GM13977 (cell line): ENCODE measurements at regions not wholly inside any gene's neighbourhood (a gene's known extent, or its start where the extent isn't known, plus 50 kb on each side); places are given as distances from the start of the nearest gene placed in this dataset.

Experiments
- DNase-seq: peaks from one replicate; pipeline ENCODE4 v3.0.0; 2012; ENCODE audit warnings: low spot score
- in situ Hi-C: fragments of 300-500 bp; cut with MboI; formaldehyde crosslinking; loops from one replicate; pipeline ENCODE4 v1.12.0; 2022; ENCODE audit warnings: low sequenced_read_pairs, low pct_unique_long_range_greater_than_20kb, mixed read lengths, inconsistent platforms; ENCODE audit not compliant: unreplicated experiment
- TF ChIP-seq, protein P1 (sequence below): IDR thresholded peaks from 2 replicates; pipeline ENCODE4 v1.5.1; 2012; ENCODE audit warnings: mild to moderate bottlenecking, control low read depth; ENCODE audit not compliant: insufficient read depth; ENCODE audit errors: extremely low read depth, missing control alignments

DNA sequence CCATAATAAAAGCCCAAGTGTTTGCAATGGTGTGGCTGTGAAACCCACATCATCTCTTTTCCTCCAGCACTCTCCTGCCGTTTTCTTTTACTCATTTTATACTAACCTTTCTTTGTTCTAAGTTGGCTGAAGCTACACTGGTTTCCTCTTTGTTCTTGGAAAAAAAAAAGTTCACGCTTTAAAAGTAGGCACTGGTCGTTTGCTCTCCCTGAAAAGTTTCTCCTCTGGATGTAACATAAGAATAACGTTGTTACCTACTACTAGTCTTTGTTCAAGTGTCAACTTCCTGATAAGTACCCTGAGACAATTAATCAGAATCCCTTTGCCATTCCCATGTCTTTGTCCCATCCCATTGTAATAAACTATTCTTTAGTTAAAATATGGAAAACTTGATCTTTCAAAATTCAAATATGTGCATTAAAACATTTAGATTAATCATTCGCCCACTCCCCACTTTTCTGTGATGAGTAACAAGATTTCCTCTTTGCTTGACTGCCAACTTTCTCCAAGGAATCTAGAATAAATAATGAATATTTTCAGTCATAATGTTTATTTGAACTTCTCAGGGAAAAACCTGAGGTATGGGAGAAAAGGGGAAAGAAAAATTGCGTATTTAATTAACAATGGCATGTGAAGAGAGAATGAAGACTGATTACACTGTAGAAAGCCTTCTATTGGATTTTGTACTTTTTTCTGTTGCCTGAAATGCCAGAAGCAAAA is 454.3 kb upstream of the CTNND2 start:
- DNase-seq = no peak
- TF ChIP-seq, protein P1, sequence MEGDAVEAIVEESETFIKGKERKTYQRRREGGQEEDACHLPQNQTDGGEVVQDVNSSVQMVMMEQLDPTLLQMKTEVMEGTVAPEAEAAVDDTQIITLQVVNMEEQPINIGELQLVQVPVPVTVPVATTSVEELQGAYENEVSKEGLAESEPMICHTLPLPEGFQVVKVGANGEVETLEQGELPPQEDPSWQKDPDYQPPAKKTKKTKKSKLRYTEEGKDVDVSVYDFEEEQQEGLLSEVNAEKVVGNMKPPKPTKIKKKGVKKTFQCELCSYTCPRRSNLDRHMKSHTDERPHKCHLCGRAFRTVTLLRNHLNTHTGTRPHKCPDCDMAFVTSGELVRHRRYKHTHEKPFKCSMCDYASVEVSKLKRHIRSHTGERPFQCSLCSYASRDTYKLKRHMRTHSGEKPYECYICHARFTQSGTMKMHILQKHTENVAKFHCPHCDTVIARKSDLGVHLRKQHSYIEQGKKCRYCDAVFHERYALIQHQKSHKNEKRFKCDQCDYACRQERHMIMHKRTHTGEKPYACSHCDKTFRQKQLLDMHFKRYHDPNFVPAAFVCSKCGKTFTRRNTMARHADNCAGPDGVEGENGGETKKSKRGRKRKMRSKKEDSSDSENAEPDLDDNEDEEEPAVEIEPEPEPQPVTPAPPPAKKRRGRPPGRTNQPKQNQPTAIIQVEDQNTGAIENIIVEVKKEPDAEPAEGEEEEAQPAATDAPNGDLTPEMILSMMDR = no peak
- in situ Hi-C loops = no loop called here

DNA sequence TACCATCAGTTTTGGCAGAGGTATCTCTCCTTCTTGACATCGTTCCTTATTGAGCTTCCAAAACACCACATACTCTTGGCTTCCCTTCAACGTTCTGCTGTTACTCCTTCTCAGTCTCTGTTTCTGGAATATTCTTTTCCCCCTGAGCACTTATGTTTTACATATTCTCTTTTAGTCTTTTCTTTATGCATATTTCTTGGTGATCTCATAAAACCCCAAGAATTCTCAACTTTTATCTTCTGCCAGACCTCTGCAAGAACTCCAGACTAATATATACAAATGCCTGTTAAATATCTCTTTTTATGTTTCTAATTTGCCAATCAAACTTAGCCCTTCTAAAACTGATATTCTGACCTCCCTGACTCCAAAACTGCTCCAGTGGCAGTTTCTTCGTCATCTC is 453.4 kb upstream of the CTNND2 start:
- DNase-seq = no peak
- in situ Hi-C loops = no loop called here
- TF ChIP-seq, protein P1 = no peak

DNA sequence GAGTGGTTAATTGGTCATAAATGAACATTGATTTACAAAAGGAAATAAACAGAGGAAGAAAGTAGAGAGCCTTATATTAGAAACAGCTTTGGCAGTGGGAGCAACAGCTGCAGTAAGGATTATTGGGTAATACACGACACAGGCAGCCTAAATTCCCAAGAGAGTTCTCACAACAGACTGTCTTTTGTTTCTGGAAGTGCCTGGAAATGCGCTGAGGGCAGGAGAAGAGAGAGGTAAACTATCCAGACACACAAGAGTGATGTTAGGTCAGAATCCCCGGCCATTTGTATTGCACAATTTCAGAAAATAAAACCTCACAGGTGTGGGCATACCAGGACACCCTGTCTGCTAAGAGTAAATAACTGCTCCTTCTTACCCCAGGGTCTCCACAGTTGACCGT is 450.4 kb upstream of the CTNND2 start:
- TF ChIP-seq, protein P1 = no peak
- in situ Hi-C loops = no loop called here
- DNase-seq = no peak

DNA sequence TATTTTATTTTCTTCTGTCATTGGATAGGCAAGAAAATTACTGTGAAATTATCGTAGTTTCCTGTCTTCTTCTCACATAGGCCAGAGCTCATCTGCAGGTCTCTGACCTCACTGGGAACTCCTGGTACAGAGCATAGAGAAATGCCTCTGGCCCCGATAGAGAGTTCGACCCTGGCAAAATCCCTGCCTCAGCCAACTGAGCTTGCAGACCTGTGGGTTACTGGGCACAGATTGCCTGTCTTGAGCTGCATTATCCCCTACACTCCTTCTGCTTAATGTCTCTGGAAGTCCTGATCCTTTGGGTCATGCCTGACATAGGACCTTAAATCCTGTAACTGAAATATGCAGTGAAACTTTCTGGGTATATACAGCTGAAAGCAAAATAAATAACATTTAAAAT is 439.3 kb upstream of the CTNND2 start:
- TF ChIP-seq, protein P1 = no peak
- DNase-seq = no peak
- in situ Hi-C loops = no loop called here

DNA sequence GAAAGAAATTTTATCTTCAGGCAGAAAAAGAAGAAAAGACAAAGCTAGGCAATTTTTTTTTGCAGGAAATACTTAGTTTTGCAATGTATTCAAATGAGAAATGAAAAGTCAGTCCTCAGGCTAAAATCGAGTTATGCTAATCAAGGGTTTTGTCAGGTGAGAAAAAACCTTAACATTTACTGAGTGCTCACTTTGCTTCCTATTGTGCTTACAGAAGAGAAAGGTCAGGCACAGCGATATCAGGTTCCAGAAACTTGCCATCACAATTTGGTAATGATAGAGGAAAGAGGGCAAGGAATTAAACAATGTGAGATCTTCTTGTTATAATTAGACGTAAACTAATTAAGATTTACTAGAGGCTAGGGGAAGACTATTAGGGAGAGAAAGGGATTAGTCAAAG is 431.7 kb upstream of the CTNND2 start:
- in situ Hi-C loops = no loop called here
- DNase-seq = no peak
- TF ChIP-seq, protein P1 = no peak

DNA sequence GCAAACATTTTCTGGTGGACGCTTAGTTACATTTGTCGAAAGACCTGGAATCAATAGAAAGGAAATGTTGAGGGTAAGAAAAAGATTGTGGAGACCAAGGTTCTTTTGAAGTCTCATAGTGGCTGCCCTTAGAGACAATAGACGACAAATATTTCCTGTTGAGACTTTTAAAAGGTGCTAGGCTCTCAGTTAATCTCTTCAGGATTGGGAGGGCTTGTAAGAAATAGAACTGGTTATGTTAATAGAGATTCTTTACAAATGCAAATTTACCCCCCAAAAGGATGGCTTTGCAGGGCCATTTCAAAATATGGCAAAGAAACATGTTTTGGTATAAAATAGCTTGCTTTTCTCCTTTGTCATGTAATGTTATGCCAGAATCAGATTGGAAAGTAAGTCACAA is 428.2 kb upstream of the CTNND2 start:
- in situ Hi-C loops = no loop called here
- DNase-seq = no peak

More for the DNA sequence above, 428.2 kb upstream of the CTNND2 start:
- TF ChIP-seq, protein P1 = no peak
